MCF 10A (cell line): ENCODE measurements at regions not wholly inside any gene's neighbourhood (a gene's known extent, or its start where the extent isn't known, plus 50 kb on each side); places are given as distances from the start of the nearest gene placed in this dataset.
"Not testable (repeated sequence)": the region's sequence is repeated elsewhere in the genome, so short reads cannot be mapped to it uniquely, and the experiment has no call there.

Experiments
- BruUV-seq: library from RNA; stranded (reverse); fragments of 400-500 nt; replicated peaks from 2 replicates; lab custom pipeline; 2021; lab: Mats Ljungman, UMichigan
- CTCF ChIA-PET: fragments of 300-600 bp; sonication (Branson Sonifier 250); formaldehyde crosslinking; extraction: SDS; loops from one replicate; lab custom pipeline; 2021; ENCODE audit warnings: antibody characterized with exemption, inconsistent platforms; lab: Yijun Ruan, JAX
- POLR2A ChIA-PET: fragments of 300-600, 350-650 bp; sonication (Branson Sonifier 250); formaldehyde crosslinking; extraction: SDS; loops from one replicate; lab custom pipeline; 2020; ENCODE audit warnings: antibody characterized with exemption, inconsistent platforms; lab: Yijun Ruan, JAX
- DNase-seq: peaks from one replicate; pipeline ENCODE4 v3.0.0-alpha.2; 2018; ENCODE audit not compliant: unreplicated experiment
- H3K27ac Mint-ChIP-seq: one replicate; pipeline ENCODE4 v1.8.0; 2022; ENCODE audit warnings: mild to moderate bottlenecking, low read depth, mixed read lengths; ENCODE audit not compliant: unreplicated experiment
- H3K27me3 Mint-ChIP-seq: one replicate; pipeline ENCODE4 v1.8.0; 2022; ENCODE audit warnings: mixed read lengths; ENCODE audit not compliant: insufficient read depth, unreplicated experiment
- H3K36me3 Mint-ChIP-seq: one replicate; pipeline ENCODE4 v1.8.0; 2022; ENCODE audit warnings: mild to moderate bottlenecking, moderate library complexity, mixed read lengths; ENCODE audit not compliant: insufficient read depth, unreplicated experiment
- H3K4me1 Mint-ChIP-seq: one replicate; pipeline ENCODE4 v1.8.0; 2022; ENCODE audit warnings: mixed read lengths; ENCODE audit not compliant: insufficient read depth, unreplicated experiment
- H3K4me3 Mint-ChIP-seq: one replicate; pipeline ENCODE4 v1.8.0; 2022; ENCODE audit warnings: mild to moderate bottlenecking, moderate library complexity, mixed read lengths; ENCODE audit not compliant: unreplicated experiment
- H3K9me3 Mint-ChIP-seq: one replicate; pipeline ENCODE4 v1.8.0; 2022; ENCODE audit warnings: mixed read lengths; ENCODE audit not compliant: unreplicated experiment
- CTCF ChIP-seq: fragments of 200-600 bp; IDR thresholded peaks from one replicate; pipeline ENCODE4 v1.8.0; 2022; ENCODE audit warnings: antibody characterized with exemption, mild to moderate bottlenecking; ENCODE audit not compliant: unreplicated experiment
- intact Hi-C: fragments of 100-400 bp; cut with micrococcal nuclease; formaldehyde crosslinking; loops from 2 replicates; pipeline ENCODE4 v1.14.1; 2022

- intact Hi-C loops: no loop called here
- DNase-seq: no peak
- H3K27ac Mint-ChIP-seq: no peak overlapping the region
- no peak overlapping the region for H3K4me3 Mint-ChIP-seq
- ChIA-PET POLR2A (interaction anchor here (0.7 kb wide), 1 partner anchor 1376 kb away, joined by 3 read pairs; no protein-coding TSS in a partner anchor), CTCF (no interaction called here)
- peaks cover 19% of the 10 kb centered on the region for H3K9me3 Mint-ChIP-seq
- BruUV-seq: no TSS peak
- no peak for TF ChIP-seq CTCF
- H3K27me3 Mint-ChIP-seq: no peaks in the 10 kb centered on the region
- H3K36me3 Mint-ChIP-seq: no peaks in the 10 kb centered on the region
- no peaks in the 10 kb centered on the region for H3K4me1 Mint-ChIP-seq
Measured at GRCh38 chr1:74858136-74858535, 125.2 kb downstream of the TYW3 start.

- Mint-ChIP-seq H3K9me3 (peaks cover 42% of the 10 kb centered on the region), H3K4me3 (no peak overlapping the region), H3K4me1 (no peaks in the 10 kb centered on the region), H3K36me3 (no peaks in the 10 kb centered on the region), H3K27ac (no peak overlapping the region), H3K27me3 (no peaks in the 10 kb centered on the region)
- no TSS peak for BruUV-seq
- ChIA-PET POLR2A (no interaction called here), CTCF (interaction anchor here (0.7 kb wide), 1 partner anchor 341 kb away, joined by 4 read pairs; no protein-coding TSS in a partner anchor)
- intact Hi-C loops: no loop called here
- no peak for DNase-seq
- no peak for TF ChIP-seq CTCF
Measured at GRCh38 chr1:74861867-74862266, 128.9 kb downstream of the TYW3 start.

GRCh38 chr1:74869702-74870101 lies 136.8 kb downstream of the TYW3 start:
- BruUV-seq: no TSS peak
- ChIA-PET POLR2A (no interaction called here), CTCF (interaction anchor here (0.6 kb wide), 2 partner anchors 15 to 840 kb away, joined by 3 read pairs; no protein-coding TSS in a partner anchor)
- DNase-seq: no peak
- Mint-ChIP-seq H3K27me3 (no peaks in the 10 kb centered on the region), H3K4me3 (no peak overlapping the region), H3K27ac (no peak overlapping the region), H3K9me3 (peaks cover 36% of the 10 kb centered on the region), H3K36me3 (no peaks in the 10 kb centered on the region), H3K4me1 (no peaks in the 10 kb centered on the region)
- intact Hi-C loops: no loop called here
- no peak for TF ChIP-seq CTCF

GRCh38 chr1:74877366-74877765 lies 144.4 kb downstream of the TYW3 start:
- H3K9me3 Mint-ChIP-seq, DNase-seq, H3K27ac Mint-ChIP-seq, H3K27me3 Mint-ChIP-seq, POLR2A ChIA-PET, H3K36me3 Mint-ChIP-seq, H3K4me1 Mint-ChIP-seq, intact Hi-C loops, BruUV-seq, CTCF ChIA-PET, H3K4me3 Mint-ChIP-seq: not testable (repeated sequence)

- Mint-ChIP-seq H3K9me3 (peaks cover 11% of the 10 kb centered on the region), H3K27ac (no peak overlapping the region), H3K36me3 (no peaks in the 10 kb centered on the region), H3K4me3 (no peak overlapping the region), H3K4me1 (peaks cover 8% of the 10 kb centered on the region), H3K27me3 (no peaks in the 10 kb centered on the region)
- BruUV-seq: no TSS peak
- TF ChIP-seq CTCF: no peak
- ChIA-PET POLR2A (interaction anchor here (0.9 kb wide), 1 partner anchor 17 kb away, joined by 3 read pairs; no protein-coding TSS in a partner anchor), CTCF (no interaction called here)
- DNase-seq: no peak
- intact Hi-C loops: no loop called here
Measured at GRCh38 chr1:74895411-74895810, 162.5 kb downstream of the TYW3 start.
